ENCODE measurements at regions not wholly inside any gene's neighbourhood (a gene's known extent, or its start where the extent isn't known, plus 50 kb on each side); places are given as distances from the start of the nearest gene placed in this dataset.
"Not testable (repeated sequence)": the region's sequence is repeated elsewhere in the genome, so short reads cannot be mapped to it uniquely, and the experiment has no call there.

DNA sequence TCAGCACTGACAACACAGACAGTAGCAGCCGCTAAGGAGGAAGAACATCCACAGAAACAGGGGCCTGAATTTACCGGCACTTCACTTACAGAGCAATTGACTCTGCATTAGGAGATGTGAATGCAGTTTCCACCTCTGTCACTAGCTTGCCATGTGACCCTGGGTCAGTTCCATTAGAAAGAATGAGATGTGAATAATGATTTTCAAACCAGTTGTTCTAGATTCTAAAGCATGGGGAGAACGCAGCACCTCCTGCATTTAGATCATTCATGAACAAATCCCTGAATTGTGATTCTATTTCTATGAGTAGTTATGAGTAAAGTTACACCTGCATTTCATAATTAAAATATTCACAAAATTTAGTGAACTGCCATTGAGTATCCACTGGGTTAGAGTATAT lies 197.3 kb upstream of the EXOC2 start:
- ATAC-seq (no peak), DNase-seq (no peak)
- no peak overlapping the region for H3K4me3 Mint-ChIP-seq
- no peaks in the 10 kb centered on the region for H3K4me1 Mint-ChIP-seq
- peaks cover 8% of the 10 kb centered on the region for H3K27me3 Mint-ChIP-seq
- no peaks in the 10 kb centered on the region for H3K9me3 Mint-ChIP-seq
- H3K27ac Mint-ChIP-seq: no peak overlapping the region

DNA sequence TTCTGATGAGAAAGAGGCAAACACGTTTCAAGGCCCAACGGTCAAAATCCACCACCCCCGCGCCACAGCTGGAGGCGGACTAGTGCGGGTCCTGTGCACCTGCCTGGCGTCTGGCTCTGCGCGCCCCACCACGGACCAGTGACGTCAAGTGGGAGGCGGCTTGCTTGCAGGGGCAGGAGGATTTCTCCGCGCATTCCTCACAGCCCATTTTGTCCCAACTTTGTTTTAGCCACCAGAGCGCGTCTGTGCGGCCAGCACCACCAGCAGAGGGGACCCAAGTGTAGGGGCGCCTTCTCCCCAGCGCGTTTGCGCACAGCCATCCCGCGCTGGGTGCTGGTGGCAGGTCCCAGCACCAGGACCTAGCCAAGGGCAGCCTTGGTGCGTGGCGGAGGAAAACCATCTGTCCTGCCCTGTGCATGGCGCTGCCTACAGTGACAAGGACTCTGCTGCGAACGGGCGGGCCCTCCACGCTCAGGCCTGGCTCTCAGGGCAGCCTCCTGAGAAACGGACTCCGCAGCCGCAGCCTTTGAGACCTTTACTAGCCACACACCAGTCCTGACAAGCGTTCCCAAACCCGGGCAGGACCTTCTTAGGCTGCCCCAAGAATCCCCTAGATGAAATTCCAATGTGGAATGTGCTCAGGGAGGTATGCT lies 194.8 kb upstream of the EXOC2 start:
- Mint-ChIP-seq H3K27ac (no peak overlapping the region), H3K9me3 (no peaks in the 10 kb centered on the region), H3K27me3 (peaks cover 18% of the 10 kb centered on the region), H3K4me1 (peaks cover 7% of the 10 kb centered on the region), H3K4me3 (no peak overlapping the region)
- no peak for ATAC-seq
- no peak for DNase-seq

DNA sequence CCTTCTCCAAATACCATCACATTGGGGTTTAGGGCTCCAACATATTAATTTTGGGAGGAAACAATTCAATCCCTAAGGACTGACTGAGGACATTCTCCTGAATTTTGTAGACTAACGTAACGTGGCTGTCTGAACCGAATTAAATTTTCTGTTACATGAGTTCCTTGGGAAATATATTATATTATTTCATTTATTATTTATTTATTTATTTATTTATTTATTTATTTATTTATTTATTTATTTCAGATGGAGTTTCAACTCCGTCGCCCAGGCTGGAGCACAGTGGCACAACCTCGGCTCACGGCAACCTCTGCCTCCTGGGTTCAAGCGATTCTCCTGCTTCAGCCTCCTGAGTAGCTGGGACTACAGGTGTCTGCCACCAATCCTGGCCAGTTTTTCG lies 193.2 kb upstream of the EXOC2 start:
- not testable (repeated sequence) for H3K9me3 Mint-ChIP-seq, H3K4me3 Mint-ChIP-seq, ATAC-seq, DNase-seq, H3K4me1 Mint-ChIP-seq, H3K27ac Mint-ChIP-seq
- peaks cover 26% of the 10 kb centered on the region for H3K27me3 Mint-ChIP-seq

DNA sequence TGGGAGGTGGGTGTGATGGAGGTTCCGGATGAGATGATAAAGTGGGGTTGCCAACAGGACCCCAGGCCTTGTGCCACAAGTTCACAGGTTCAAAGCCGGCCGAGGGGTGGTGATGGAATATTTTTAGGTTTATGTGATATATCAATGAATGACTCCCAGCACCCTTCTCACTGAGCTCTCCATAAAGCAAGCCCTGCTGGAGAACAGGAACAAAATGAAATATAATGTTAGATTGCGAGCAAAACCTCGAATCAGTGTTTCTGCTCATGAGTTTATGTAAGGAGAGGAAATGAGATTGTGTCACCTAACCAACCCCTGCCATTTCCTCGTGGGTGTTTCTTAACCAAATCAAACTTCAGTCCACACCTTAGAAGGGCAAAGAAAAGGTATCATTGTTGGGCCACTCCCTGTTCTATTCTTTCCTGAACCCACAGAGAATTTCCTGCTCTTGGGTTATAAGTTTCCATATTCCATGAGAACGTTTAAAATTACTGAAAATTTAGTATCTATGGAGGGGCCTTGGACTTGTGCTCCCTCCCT lies 192.2 kb upstream of the EXOC2 start:
- H3K9me3 Mint-ChIP-seq: no peaks in the 10 kb centered on the region
- peaks cover 7% of the 10 kb centered on the region for H3K4me1 Mint-ChIP-seq
- H3K27me3 Mint-ChIP-seq: peaks cover 29% of the 10 kb centered on the region
- no peak overlapping the region for H3K4me3 Mint-ChIP-seq
- no peak for ATAC-seq
- H3K27ac Mint-ChIP-seq: no peak overlapping the region
- DNase-seq: no peak

DNA sequence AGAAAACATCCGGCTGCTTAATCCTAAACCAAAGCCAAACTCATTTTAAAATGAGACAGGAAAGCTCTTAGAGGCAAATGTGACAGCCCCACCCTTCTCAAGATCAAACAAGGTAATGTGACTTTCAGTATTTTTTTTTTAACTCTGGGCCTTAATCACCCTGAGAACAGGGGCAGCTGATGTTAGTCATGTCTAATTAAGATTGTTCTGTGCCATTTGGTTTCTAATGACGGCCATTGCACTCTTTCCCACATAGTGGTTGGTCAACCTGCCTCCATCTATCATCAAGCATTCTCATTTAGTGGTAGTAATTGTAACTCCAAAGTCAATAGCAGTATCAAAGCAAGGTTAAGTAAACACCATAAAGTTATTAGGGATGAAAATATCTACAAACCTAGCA lies 191.6 kb upstream of the EXOC2 start:
- Mint-ChIP-seq H3K27me3 (peaks cover 30% of the 10 kb centered on the region), H3K9me3 (no peaks in the 10 kb centered on the region), H3K27ac (no peak overlapping the region), H3K4me3 (no peak overlapping the region), H3K4me1 (peaks cover 7% of the 10 kb centered on the region)
- no peak for DNase-seq
- ATAC-seq: no peak

DNA sequence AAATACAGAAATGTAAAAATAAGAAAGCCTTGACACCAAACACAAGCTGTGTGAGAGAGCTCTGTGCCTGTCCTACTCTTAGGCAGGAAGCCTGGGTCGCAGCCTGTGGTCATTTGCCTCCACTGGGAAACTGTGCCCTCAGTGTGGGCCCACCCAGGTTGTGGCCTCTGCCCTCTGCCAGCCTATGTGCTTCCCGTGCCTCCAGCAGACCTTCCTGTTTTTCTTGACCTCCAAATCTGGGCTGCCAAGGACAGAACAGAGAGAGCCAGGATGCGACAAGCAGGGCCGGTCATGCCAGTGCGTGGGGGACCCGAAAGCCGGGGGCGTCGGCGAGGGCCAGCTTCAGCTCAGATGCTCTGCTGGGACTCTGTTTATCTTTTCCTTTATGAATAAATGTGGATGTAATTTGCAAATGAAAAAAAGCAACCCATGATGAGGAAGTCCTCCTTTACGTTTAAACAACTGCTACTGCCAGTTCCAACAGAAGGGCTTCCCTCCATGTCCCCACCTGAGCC lies 189.2 kb upstream of the EXOC2 start:
- ATAC-seq: no peak
- peaks cover 50% of the 10 kb centered on the region for H3K27me3 Mint-ChIP-seq
- H3K9me3 Mint-ChIP-seq: no peaks in the 10 kb centered on the region
- no peak for DNase-seq
- H3K27ac Mint-ChIP-seq: peak overlapping the region in 1 of 2 donors; percentile 81
- peaks cover 7% of the 10 kb centered on the region for H3K4me1 Mint-ChIP-seq
- H3K4me3 Mint-ChIP-seq: no peak overlapping the region

DNA sequence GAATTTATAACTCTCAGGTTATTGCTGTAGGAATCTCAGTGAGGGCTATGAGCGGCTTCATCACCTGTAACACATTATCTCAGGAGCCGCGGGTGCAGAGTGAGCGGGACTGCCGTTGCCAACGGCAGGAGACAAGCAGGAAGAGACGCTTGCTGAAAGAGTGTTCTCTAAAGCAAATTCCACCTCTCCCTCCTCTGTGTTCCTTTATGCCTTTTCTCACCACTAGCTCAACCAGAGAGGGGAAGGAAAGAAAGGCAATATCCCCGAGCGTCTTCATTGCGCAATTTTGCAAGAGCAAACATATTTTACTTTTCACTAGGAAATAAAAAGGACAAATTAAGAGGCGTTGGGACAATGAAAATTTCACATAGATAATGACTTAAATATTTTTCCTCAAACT lies 185.2 kb upstream of the EXOC2 start:
- Mint-ChIP-seq H3K27ac (no peak overlapping the region), H3K4me3 (no peak overlapping the region), H3K9me3 (no peaks in the 10 kb centered on the region), H3K27me3 (peaks cover 60% of the 10 kb centered on the region), H3K4me1 (no peaks in the 10 kb centered on the region)
- DNase-seq: no peak
- no peak for ATAC-seq

DNA sequence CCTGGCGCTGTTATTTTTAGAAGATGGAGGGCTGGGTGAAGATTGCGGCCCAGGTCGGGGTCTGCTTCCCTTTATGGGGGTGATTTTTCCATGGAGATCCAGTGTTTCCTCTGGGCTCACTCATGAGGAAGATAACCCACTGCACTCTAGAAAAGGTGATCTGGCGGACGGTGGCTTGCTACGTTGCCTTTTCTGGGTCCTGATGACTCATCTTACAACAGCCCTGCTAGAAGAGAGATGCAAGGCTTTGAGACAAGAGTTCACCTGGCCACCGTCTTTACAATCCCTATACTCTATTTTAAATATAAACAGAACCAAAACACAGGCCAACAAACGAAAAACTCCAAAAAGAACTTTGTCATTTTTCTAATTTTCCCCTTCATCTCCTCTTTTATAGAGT lies 182.1 kb upstream of the EXOC2 start:
- Mint-ChIP-seq H3K27me3 (peaks cover 63% of the 10 kb centered on the region), H3K27ac (no peak overlapping the region), H3K4me1 (no peaks in the 10 kb centered on the region), H3K4me3 (no peak overlapping the region), H3K9me3 (no peaks in the 10 kb centered on the region)
- ATAC-seq: no peak
- DNase-seq: no peak

DNA sequence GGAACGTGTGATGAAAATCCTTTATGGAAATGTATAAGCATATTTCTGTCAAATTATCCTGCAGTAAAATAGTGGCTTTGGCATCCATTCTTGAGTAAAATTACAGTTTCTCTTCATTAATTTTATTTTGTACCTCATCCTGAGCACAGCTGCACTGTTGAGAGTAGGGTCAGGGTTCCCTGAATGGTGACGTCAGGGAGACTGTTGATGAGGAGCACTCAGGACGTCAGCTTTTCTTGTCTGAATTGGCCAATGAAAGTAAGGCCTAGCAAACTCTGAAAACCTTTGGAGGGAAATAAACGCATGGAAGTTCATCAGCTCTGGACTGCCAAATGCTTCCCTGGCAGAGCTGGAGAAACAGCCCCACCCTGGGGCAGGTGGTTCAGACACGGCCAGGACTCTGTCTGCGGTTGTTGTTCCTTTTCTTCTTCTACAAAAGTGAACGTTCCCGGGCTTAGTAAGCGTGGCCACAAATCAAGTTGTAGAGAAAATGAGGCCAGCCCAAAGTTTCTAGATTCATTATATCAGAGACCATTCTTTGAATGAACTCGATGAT lies 179.7 kb upstream of the EXOC2 start:
- Mint-ChIP-seq H3K4me3 (no peak overlapping the region), H3K27ac (no peak overlapping the region), H3K9me3 (no peaks in the 10 kb centered on the region), H3K4me1 (no peaks in the 10 kb centered on the region), H3K27me3 (peaks cover 58% of the 10 kb centered on the region)
- ATAC-seq (no peak), DNase-seq (no peak)

DNA sequence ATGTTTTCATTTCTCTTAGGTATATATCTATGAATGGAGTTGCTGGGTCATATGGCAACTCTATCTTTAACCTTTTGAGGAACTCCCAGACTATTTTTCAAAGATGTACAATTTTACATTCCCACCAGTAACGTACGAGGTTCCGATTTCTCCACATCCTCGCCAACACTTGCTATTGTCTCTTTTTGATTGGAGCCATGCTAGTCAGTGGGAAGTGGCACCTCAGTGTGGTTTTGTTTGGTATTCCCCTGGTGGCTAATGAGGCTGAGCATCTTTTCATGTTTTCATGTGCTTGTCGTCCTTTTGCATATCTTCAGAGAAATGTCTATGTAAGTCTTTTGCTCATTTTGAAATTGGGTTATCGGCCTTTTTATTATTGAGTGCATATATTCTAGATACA lies 178.6 kb upstream of the EXOC2 start:
- Mint-ChIP-seq H3K4me3 (no peak overlapping the region), H3K27me3 (peaks cover 55% of the 10 kb centered on the region)
- no peak for ATAC-seq

DNA sequence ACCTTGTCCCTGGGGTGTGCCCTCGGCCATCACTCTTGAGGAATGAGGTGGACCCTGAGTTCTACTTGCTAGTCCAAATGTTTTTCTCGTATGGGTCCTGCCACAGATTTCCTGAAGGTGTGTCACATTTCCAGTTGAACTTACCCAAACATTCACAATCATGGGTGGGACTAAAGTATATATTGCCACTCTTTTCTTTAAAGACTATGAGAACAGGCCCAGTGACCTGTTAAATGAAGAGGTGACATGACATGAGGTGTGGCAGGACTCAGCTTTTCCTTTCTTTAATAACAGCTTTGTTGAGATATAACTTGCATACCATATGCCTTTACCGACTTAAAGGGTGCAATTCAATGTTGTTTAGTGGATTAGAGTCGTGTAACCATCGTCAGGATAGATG lies 177.2 kb upstream of the EXOC2 start:
- peaks cover 52% of the 10 kb centered on the region for H3K27me3 Mint-ChIP-seq
- no peak overlapping the region for H3K27ac Mint-ChIP-seq
- ATAC-seq: no peak
- no peak for DNase-seq
- no peaks in the 10 kb centered on the region for H3K9me3 Mint-ChIP-seq
- no peak overlapping the region for H3K4me3 Mint-ChIP-seq
- no peaks in the 10 kb centered on the region for H3K4me1 Mint-ChIP-seq

More for the DNA sequence above, 178.6 kb upstream of the EXOC2 start:
- H3K4me1 Mint-ChIP-seq: no peaks in the 10 kb centered on the region
- DNase-seq: no peak
- H3K9me3 Mint-ChIP-seq: no peaks in the 10 kb centered on the region
- H3K27ac Mint-ChIP-seq: no peak overlapping the region

DNA sequence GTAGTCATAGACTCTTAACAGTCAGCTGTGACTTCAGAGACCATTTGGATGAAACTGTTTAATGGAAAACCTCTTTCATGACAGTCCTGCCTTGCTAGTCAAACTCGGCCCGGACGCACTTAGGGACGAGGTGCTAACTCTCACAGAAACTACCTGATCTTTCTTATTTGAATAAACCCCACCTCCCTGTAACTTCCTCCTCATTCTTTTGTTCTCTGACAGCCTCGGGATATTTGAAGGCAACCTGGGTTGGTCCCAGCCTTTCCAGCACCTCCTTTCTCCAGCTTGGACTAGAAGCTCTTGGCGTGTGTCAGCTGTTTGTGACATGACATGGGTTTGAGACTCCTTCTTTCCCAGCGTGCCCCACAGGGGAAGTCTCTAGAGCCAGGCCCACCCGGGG lies 175.3 kb upstream of the EXOC2 start:
- no peak for ATAC-seq
- H3K27ac Mint-ChIP-seq: peak overlapping the region in 1 of 2 donors; percentile 29
- peaks cover 55% of the 10 kb centered on the region for H3K27me3 Mint-ChIP-seq
- H3K4me3 Mint-ChIP-seq: no peak overlapping the region
- H3K4me1 Mint-ChIP-seq: no peaks in the 10 kb centered on the region
- no peaks in the 10 kb centered on the region for H3K9me3 Mint-ChIP-seq
- no peak for DNase-seq

DNA sequence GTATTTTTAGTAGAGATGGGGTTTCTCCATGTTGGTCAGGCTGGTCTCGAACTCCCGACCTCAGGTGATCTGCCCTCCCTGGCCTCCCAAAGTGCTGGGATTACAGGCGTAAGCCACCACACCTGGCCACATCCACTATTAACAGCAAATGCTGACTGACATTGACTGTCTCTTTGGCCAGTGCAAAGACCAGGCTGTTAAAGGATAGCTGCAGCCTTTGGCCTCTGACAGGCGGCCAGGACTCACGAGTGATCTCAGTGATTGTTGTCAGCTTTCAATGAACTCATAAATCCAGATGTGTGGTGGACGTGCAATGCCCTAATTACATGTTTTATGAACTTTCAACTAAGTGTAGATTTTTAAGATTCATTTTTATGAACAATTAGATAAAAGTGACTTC lies 174.4 kb upstream of the EXOC2 start:
- DNase-seq (no peak), ATAC-seq (no peak)
- Mint-ChIP-seq H3K27ac (no peak overlapping the region), H3K27me3 (peaks cover 51% of the 10 kb centered on the region), H3K9me3 (no peaks in the 10 kb centered on the region), H3K4me3 (no peak overlapping the region), H3K4me1 (no peaks in the 10 kb centered on the region)

DNA sequence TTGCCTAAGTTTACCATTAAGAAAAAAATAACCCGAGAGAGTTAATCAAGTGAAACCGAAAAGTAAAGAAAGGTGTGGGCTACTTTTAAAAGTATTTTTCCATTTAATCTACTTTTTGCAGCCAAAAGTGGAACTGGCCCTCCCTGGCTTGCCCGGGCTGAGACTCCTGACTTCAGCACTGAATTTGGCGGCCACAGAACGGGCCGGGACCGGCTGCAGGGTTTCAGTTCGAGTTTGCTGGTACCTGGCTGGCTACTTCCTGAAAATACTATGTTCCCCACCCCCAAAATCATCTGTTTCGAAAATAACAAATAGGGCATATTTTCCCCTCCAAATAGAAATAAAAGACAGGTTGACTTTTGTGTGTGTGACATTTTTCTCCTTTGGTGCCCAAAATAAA lies 173.4 kb upstream of the EXOC2 start:
- peaks cover 56% of the 10 kb centered on the region for H3K27me3 Mint-ChIP-seq
- H3K27ac Mint-ChIP-seq: no peak overlapping the region
- no peak for ATAC-seq
- H3K4me3 Mint-ChIP-seq: no peak overlapping the region
- no peak for DNase-seq
- no peaks in the 10 kb centered on the region for H3K4me1 Mint-ChIP-seq
- no peaks in the 10 kb centered on the region for H3K9me3 Mint-ChIP-seq

DNA sequence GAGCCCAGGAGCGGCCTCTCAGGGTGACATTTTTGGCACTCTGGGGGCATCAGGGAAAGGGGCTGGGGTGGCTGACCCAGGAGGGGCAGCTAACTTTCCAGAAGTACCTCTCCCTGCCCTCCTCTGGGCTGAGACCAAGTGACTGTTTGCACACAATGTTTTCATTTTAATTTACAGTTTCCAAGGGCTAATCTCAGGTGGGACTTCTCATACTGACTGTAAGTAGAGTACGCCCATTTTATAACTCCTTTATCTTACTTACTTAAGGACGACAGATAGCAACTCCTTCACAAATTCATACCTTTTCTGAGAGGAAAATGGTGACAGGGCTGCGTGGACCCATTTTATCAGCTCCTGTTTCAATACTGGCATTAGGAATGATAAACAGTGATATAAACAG lies 172.9 kb upstream of the EXOC2 start:
- Mint-ChIP-seq H3K9me3 (no peaks in the 10 kb centered on the region), H3K4me3 (no peak overlapping the region), H3K27ac (no peak overlapping the region), H3K4me1 (no peaks in the 10 kb centered on the region), H3K27me3 (peaks cover 56% of the 10 kb centered on the region)
- DNase-seq: no peak
- ATAC-seq: no peak

DNA sequence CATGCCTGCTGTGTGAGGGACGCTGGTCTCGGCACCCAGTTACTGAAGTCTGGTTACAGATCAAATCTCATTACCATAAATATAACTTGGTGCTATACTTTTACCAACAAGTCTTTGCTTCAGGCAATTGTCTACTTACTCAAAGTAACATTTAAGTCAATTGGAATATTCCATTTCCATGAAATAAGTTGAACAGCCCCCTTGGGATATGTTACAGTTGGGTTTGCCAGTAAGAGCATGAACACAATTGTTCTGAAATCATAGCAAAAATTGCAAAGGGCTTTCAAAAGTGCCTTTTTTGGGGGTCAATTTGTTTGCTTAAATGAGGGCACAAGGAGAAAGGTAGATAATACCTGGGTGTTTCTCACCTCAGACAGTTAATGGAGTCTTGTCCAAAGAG lies 170.9 kb upstream of the EXOC2 start:
- Mint-ChIP-seq H3K4me3 (no peak overlapping the region), H3K27ac (no peak overlapping the region), H3K9me3 (no peaks in the 10 kb centered on the region), H3K27me3 (peaks cover 56% of the 10 kb centered on the region), H3K4me1 (no peaks in the 10 kb centered on the region)
- no peak for ATAC-seq
- DNase-seq: no peak

DNA sequence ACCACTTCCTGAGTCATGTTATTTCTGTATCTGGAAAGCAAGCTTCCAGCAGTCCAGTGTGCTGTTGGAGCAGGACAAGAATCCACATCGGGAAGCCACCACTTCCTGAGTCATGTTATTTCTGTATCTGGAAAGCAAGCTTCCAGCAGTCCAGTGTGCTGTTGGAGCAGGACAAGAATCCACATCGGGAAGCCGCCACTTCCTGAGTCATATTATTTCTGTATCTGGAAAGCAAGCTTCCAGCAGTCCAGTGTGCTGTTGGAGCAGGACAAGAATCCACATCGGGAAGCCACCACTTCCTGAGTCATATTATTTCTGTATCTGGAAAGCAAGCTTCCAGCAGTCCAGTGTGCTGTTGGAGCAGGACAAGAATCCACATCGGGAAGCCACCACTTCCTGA lies 170.2 kb upstream of the EXOC2 start:
- not testable (repeated sequence) for H3K4me1 Mint-ChIP-seq, DNase-seq, H3K4me3 Mint-ChIP-seq, H3K27ac Mint-ChIP-seq, ATAC-seq, H3K9me3 Mint-ChIP-seq
- H3K27me3 Mint-ChIP-seq: peaks cover 60% of the 10 kb centered on the region
